Panc1 (cell line): ENCODE measurements at regions not wholly inside any gene's neighbourhood (a gene's known extent, or its start where the extent isn't known, plus 50 kb on each side); places are given as distances from the start of the nearest gene placed in this dataset.
"Not testable (repeated sequence)": the region's sequence is repeated elsewhere in the genome, so short reads cannot be mapped to it uniquely, and the experiment has no call there.

ENCODE experiments used
- ATAC-seq: fragments of 200-7000 bp; cut with Tn5 transposase; 2 replicates; pipeline ENCODE4 v1.9.1; 2020; ENCODE audit warnings: mild to moderate bottlenecking, moderate library complexity
- BruUV-seq: library from RNA; stranded (reverse); fragments of 400-500 nt; replicated peaks from 2 replicates; lab custom pipeline; 2021; lab: Mats Ljungman, UMichigan
- CTCF ChIA-PET: fragments of 300-600 bp; sonication (Branson Sonifier 250); formaldehyde crosslinking; loops from one replicate; lab custom pipeline; 2022; ENCODE audit warnings: antibody characterized with exemption; lab: Charles Lee
- POLR2A ChIA-PET: fragments of 300-600 bp; sonication (Branson Sonifier 250); formaldehyde crosslinking; loops from one replicate; lab custom pipeline; 2022; ENCODE audit warnings: antibody characterized with exemption; lab: Charles Lee
- DNase-seq: peaks from one replicate; pipeline ENCODE4 v3.0.0-alpha.2; 2010; ENCODE audit warnings: low read depth, low spot score
- H3K27ac ChIP-seq: 2 replicates; pipeline ENCODE4 v1.5.1; 2011; ENCODE audit warnings: mild to moderate bottlenecking, low read length, inconsistent platforms
- H3K27me3 ChIP-seq: fragments of 200-500 bp; sonication (Bioruptor generic); 2 replicates; pipeline ENCODE4 v1.6.0; 2014; ENCODE audit warnings: low read length, inconsistent platforms; ENCODE audit not compliant: control insufficient read depth, insufficient read depth
- H3K36me3 ChIP-seq: fragments of 200-500 bp; sonication (Bioruptor generic); 2 replicates; pipeline ENCODE4 v1.5.1; 2014; ENCODE audit warnings: inconsistent platforms, mild to moderate bottlenecking, low read length, moderate library complexity; ENCODE audit not compliant: control insufficient read depth, insufficient read depth
- H3K4me1 ChIP-seq: 2 replicates; pipeline ENCODE4 v1.5.1; 2011; ENCODE audit warnings: inconsistent platforms, mild to moderate bottlenecking, low read length, moderate library complexity; ENCODE audit not compliant: control insufficient read depth, insufficient read depth
- H3K4me3 ChIP-seq, 2 experiments: 2 replicates each; pipeline ENCODE4 v1.5.1; 2011 to 2012; ENCODE audit warnings: low read depth in 2 of 2, low read length in 2 of 2, mild to moderate bottlenecking in 2 of 2, inconsistent platforms in 1 of 2, moderate library complexity in 1 of 2
- H3K9me3 ChIP-seq: fragments of 200-500 bp; sonication (Bioruptor generic); 2 replicates; pipeline ENCODE4 v1.5.1; 2014; ENCODE audit warnings: low read depth, mild to moderate bottlenecking, inconsistent platforms, low read length, moderate library complexity; ENCODE audit not compliant: control insufficient read depth, insufficient read depth
- CTCF ChIP-seq: fragments of 450-650 bp; IDR thresholded peaks from 2 replicates; pipeline ENCODE4 v1.5.1; 2017; ENCODE audit warnings: mild to moderate bottlenecking
- POLR2AphosphoS5 ChIP-seq: IDR thresholded peaks from 2 replicates; pipeline ENCODE4 v1.6.1; 2012; ENCODE audit warnings: mild to moderate bottlenecking, low read depth, low read length, moderate library complexity
- REST ChIP-seq, 2 experiments: IDR thresholded peaks; 2 replicates each; pipeline ENCODE4 v1.6.1; 2011 to 2012; ENCODE audit warnings: low read depth in 2 of 2, control low read depth in 1 of 2, low read length in 1 of 2, mild to moderate bottlenecking in 1 of 2, moderate library complexity in 1 of 2; ENCODE audit not compliant: insufficient read depth in 1 of 2
- SIN3A ChIP-seq: IDR thresholded peaks from 2 replicates; pipeline ENCODE4 v1.6.1; 2012; ENCODE audit warnings: low read depth, mild to moderate bottlenecking, low read length, moderate library complexity, borderline replicate concordance; ENCODE audit not compliant: insufficient read depth
- TCF7L2 ChIP-seq: IDR thresholded peaks from 2 replicates; pipeline ENCODE4 v1.6.1; 2011; ENCODE audit warnings: mild to moderate bottlenecking, low read depth, low read length, inconsistent platforms
- in situ Hi-C: cut with HindIII; loops from 2 replicates; pipeline ENCODE4 v1.10.0; 2016; ENCODE audit warnings: low sequenced_read_pairs, low pct_unique_long_range_greater_than_20kb
- intact Hi-C: fragments of 100-400 bp; cut with micrococcal nuclease; formaldehyde crosslinking; loops from one replicate; pipeline ENCODE4 v1.10.0; 2022; ENCODE audit not compliant: unreplicated experiment

GRCh38 chr20:57814529-57814928 lies 104.7 kb upstream of the PMEPA1 start:
- no peaks in the 10 kb centered on the region for H3K4me1 ChIP-seq
- no TSS peak for BruUV-seq
- POLR2A ChIA-PET, result interaction anchor here (0.6 kb wide), 1 partner anchor 39 kb away, joined by 3 read pairs; no protein-coding TSS in a partner anchor
- no peak for ATAC-seq
- intact Hi-C loops, result no loop called here
- no peak for TF ChIP-seq SIN3A
- no peak for TF ChIP-seq REST (IDR thresholded peaks at IDR 0.05; ENCODE audit: insufficient read depth in 1 of 2, low read depth in 2 of 2, low read length in 1 of 2)
- TF ChIP-seq POLR2AphosphoS5, result no peak
- TF ChIP-seq CTCF, result no peak
- no peak for TF ChIP-seq TCF7L2
- H3K9me3 ChIP-seq, result no peaks in the 10 kb centered on the region
- H3K36me3 ChIP-seq, result no peaks in the 10 kb centered on the region
- H3K27me3 ChIP-seq, result no peaks in the 10 kb centered on the region
- in situ Hi-C loops, result no loop called here
- no peak for DNase-seq
- no peak overlapping the region for H3K4me3 ChIP-seq
- CTCF ChIA-PET, result no interaction called here
- no peak overlapping the region for H3K27ac ChIP-seq

GRCh38 chr20:57813509-57814269 lies 103.9 kb upstream of the PMEPA1 start:
- Histone ChIP-seq H3K27ac (no peak overlapping the region), H3K27me3 (no peaks in the 10 kb centered on the region), H3K4me3 (no peak overlapping the region), H3K36me3 (no peaks in the 10 kb centered on the region), H3K4me1 (no peaks in the 10 kb centered on the region), H3K9me3 (no peaks in the 10 kb centered on the region)
- ATAC-seq, result no peak
- no TSS peak for BruUV-seq
- no peak for TF ChIP-seq CTCF
- TF ChIP-seq SIN3A, result no peak
- TF ChIP-seq REST (IDR thresholded peaks at IDR 0.05; ENCODE audit: insufficient read depth in 1 of 2, low read depth in 2 of 2, low read length in 1 of 2), result no peak
- TF ChIP-seq TCF7L2, result no peak
- TF ChIP-seq POLR2AphosphoS5, result no peak
- POLR2A ChIA-PET, result no interaction called here
- in situ Hi-C loops, result no loop called here
- DNase-seq, result no peak
- intact Hi-C loops, result no loop called here
- CTCF ChIA-PET, result no interaction called here

- H3K27me3 ChIP-seq, POLR2A ChIA-PET, ATAC-seq, CTCF ChIA-PET, H3K27ac ChIP-seq, H3K4me3 ChIP-seq, H3K36me3 ChIP-seq, H3K4me1 ChIP-seq, DNase-seq, H3K9me3 ChIP-seq, BruUV-seq, intact Hi-C loops, in situ Hi-C loops: not testable (repeated sequence)
These were observed 102.8 kb upstream of the PMEPA1 start for GRCh38 chr20:57812632-57813031.
